ENCODE measurements at regions not wholly inside any gene's neighbourhood (a gene's known extent, or its start where the extent isn't known, plus 50 kb on each side); places are given as distances from the start of the nearest gene placed in this dataset.

GRCh38 chrX:122770581-122770980 is 413.5 kb upstream of the GRIA3 start:
- TF ChIP-seq, protein P1, sequence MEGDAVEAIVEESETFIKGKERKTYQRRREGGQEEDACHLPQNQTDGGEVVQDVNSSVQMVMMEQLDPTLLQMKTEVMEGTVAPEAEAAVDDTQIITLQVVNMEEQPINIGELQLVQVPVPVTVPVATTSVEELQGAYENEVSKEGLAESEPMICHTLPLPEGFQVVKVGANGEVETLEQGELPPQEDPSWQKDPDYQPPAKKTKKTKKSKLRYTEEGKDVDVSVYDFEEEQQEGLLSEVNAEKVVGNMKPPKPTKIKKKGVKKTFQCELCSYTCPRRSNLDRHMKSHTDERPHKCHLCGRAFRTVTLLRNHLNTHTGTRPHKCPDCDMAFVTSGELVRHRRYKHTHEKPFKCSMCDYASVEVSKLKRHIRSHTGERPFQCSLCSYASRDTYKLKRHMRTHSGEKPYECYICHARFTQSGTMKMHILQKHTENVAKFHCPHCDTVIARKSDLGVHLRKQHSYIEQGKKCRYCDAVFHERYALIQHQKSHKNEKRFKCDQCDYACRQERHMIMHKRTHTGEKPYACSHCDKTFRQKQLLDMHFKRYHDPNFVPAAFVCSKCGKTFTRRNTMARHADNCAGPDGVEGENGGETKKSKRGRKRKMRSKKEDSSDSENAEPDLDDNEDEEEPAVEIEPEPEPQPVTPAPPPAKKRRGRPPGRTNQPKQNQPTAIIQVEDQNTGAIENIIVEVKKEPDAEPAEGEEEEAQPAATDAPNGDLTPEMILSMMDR (IDR thresholded peaks at IDR 0.05): no peak
- TF ChIP-seq POLR2A (IDR thresholded peaks at IDR 0.05): no peak
